ENCODE measurements at regions not wholly inside any gene's neighbourhood (a gene's known extent, or its start where the extent isn't known, plus 50 kb on each side); places are given as distances from the start of the nearest gene placed in this dataset.

- Histone ChIP-seq H3K9me3 (no peaks in the 10 kb centered on the region), H3K4me3 (no peak overlapping the region), H3K27ac (no peak overlapping the region), H3K36me3 (no peaks in the 10 kb centered on the region), H3K27me3 (no peaks in the 10 kb centered on the region), H3K4me1 (no peaks in the 10 kb centered on the region)
- DNase-seq = no peak
- intact Hi-C loops (cut with DNase I) = no loop called here
- no peak for ATAC-seq
- TF ChIP-seq, protein P1, sequence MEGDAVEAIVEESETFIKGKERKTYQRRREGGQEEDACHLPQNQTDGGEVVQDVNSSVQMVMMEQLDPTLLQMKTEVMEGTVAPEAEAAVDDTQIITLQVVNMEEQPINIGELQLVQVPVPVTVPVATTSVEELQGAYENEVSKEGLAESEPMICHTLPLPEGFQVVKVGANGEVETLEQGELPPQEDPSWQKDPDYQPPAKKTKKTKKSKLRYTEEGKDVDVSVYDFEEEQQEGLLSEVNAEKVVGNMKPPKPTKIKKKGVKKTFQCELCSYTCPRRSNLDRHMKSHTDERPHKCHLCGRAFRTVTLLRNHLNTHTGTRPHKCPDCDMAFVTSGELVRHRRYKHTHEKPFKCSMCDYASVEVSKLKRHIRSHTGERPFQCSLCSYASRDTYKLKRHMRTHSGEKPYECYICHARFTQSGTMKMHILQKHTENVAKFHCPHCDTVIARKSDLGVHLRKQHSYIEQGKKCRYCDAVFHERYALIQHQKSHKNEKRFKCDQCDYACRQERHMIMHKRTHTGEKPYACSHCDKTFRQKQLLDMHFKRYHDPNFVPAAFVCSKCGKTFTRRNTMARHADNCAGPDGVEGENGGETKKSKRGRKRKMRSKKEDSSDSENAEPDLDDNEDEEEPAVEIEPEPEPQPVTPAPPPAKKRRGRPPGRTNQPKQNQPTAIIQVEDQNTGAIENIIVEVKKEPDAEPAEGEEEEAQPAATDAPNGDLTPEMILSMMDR (IDR thresholded peaks at IDR 0.05) = no peak
These were observed 87.7 kb upstream of the TNFSF4 start for GRCh38 chr1:173294843-173295242.

GRCh38 chr1:173295391-173295790 lies 88.3 kb upstream of the TNFSF4 start:
- TF ChIP-seq, protein P1 (IDR thresholded peaks at IDR 0.05) = no peak
- no peak for ATAC-seq
- Histone ChIP-seq H3K27ac (peak overlapping the region in 1 of 2 donors; percentile 51), H3K27me3 (no peaks in the 10 kb centered on the region), H3K9me3 (no peaks in the 10 kb centered on the region), H3K4me1 (no peaks in the 10 kb centered on the region), H3K36me3 (no peaks in the 10 kb centered on the region), H3K4me3 (no peak overlapping the region)
- intact Hi-C loops (cut with DNase I) = no loop called here
- DNase-seq = no peak

- Histone ChIP-seq H3K4me1 (no peaks in the 10 kb centered on the region), H3K4me3 (no peak overlapping the region), H3K27me3 (no peaks in the 10 kb centered on the region), H3K9me3 (no peaks in the 10 kb centered on the region), H3K27ac (peak overlapping the region in 1 of 2 donors; percentile 51), H3K36me3 (no peaks in the 10 kb centered on the region)
- ATAC-seq (peak; percentile 65), DNase-seq (no peak)
- TF ChIP-seq, protein P1 (IDR thresholded peaks at IDR 0.05) = no peak
- intact Hi-C loops (cut with DNase I) = no loop called here
These were observed 88.9 kb upstream of the TNFSF4 start for GRCh38 chr1:173295995-173296394.

DNA sequence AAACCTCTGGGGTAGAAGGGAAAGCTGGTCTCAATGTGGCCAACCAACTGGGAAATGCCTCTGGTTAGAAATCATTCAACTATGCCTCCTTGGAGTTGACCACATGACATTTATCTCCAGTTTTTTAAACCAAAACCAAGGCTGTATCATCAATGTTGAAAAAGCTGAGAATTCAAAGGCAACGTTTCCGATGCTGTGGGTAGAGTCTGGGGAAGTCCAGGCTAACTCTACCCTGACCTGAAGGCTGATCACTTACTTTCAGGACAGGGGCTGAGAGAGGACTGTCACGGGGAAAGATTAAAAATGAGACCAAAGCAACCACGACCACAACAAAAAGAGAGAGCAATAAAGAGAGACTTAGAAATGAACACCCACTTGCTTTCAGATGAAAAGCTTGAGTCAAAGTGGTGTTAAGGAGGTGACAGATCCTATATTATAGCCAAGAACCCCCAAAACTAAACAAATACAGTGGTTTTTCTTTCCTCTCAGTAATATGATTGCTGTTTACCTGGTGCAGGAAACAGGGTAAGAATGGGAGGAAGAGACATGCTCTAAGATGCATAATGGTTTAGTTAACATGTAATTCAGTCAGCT lies 90.8 kb upstream of the TNFSF4 start:
- H3K27ac ChIP-seq = no peak overlapping the region
- no peaks in the 10 kb centered on the region for H3K27me3 ChIP-seq
- TF ChIP-seq, protein P1 (IDR thresholded peaks at IDR 0.05) = no peak

DNA sequence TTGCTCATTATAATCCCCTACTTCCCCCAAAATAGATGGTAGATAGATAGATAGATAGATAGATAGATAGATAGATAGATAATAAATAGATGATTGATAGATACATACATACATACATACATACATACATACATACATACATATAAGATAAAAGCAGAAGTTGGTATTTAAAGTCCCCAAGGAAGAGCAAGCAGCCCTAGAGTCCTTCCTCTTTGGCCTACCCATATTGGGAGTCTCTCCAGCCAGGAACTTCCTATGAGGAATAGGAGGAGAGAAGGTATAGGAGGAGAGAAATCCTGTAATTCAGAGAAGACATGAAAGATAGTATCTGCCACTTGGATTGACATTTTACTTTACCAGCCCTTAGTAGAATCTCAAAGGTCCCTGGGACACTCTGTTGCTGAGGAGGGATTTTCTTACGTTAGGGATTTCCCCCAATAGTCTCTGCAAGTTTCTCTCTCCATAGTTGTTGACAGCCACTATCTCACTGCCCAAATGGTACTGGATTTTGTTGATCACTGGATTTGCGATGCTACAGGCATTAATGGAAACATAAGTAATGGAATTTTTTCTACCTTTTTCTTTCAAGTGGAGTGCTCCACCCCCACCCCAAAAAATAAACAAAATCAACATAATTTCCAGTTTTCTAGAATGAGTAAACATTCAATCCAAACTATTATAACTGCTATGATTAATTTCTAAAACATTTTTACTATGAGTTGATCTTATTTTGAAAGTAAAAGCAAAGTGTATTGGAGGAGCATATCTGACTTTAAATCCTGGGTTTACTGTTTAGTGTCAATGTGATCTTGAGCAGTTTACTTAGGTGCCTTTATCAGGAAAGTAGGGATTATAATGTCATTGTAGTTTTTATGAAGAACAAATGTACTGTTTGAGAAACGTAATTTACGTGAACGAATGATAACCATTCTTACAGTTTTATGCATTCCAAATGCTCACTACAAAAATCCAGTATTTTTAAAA lies 93.2 kb upstream of the TNFSF4 start:
- Histone ChIP-seq H3K4me1 (no peaks in the 10 kb centered on the region), H3K27ac (no peak overlapping the region), H3K9me3 (no peaks in the 10 kb centered on the region), H3K36me3 (no peaks in the 10 kb centered on the region), H3K4me3 (no peak overlapping the region), H3K27me3 (no peaks in the 10 kb centered on the region)
- intact Hi-C loops (cut with DNase I) = no loop called here
- TF ChIP-seq, protein P1 (IDR thresholded peaks at IDR 0.05) = no peak
- ATAC-seq (no peak), DNase-seq (no peak)

More for the DNA sequence above, 90.8 kb upstream of the TNFSF4 start:
- H3K4me1 ChIP-seq = no peaks in the 10 kb centered on the region
- H3K36me3 ChIP-seq = no peaks in the 10 kb centered on the region
- ATAC-seq (no peak), DNase-seq (no peak)
- H3K9me3 ChIP-seq = no peaks in the 10 kb centered on the region
- no peak overlapping the region for H3K4me3 ChIP-seq
- intact Hi-C loops (cut with DNase I) = no loop called here
